ENCODE measurements at regions not wholly inside any gene's neighbourhood (a gene's known extent, or its start where the extent isn't known, plus 50 kb on each side); places are given as distances from the start of the nearest gene placed in this dataset.

- no peak for DNase-seq
Measured at GRCh38 chr6:40340957-40341356, 246.2 kb downstream of the LRFN2 start.

GRCh38 chr6:40340196-40340595 is 247.0 kb downstream of the LRFN2 start:
- no peak for DNase-seq

GRCh38 chr6:40338306-40338705 is 248.9 kb downstream of the LRFN2 start:
- DNase-seq, result no peak

GRCh38 chr6:40336940-40337760 is 250.0 kb downstream of the LRFN2 start:
- no peak for DNase-seq

GRCh38 chr6:40336296-40336695 is 250.9 kb downstream of the LRFN2 start:
- no peak for DNase-seq

GRCh38 chr6:40334496-40335270 is 252.5 kb downstream of the LRFN2 start:
- DNase-seq, result no peak

- no peak for DNase-seq
Measured at GRCh38 chr6:40331545-40331944, 255.6 kb downstream of the LRFN2 start.

- no peak for DNase-seq
Measured at GRCh38 chr6:40330301-40330721, 256.9 kb downstream of the LRFN2 start.

- no peak for DNase-seq
Measured at GRCh38 chr6:40328986-40329545, 258.1 kb downstream of the LRFN2 start.

- peak; percentile 44 for DNase-seq
Measured at GRCh38 chr6:40328386-40328985, 258.7 kb downstream of the LRFN2 start.

- DNase-seq, result no peak
Measured at GRCh38 chr6:40326714-40327421, 260.3 kb downstream of the LRFN2 start.

GRCh38 chr6:40325791-40326190 is 261.4 kb downstream of the LRFN2 start:
- no peak for DNase-seq

- no peak for DNase-seq
Measured at GRCh38 chr6:40325041-40325440, 262.1 kb downstream of the LRFN2 start.

GRCh38 chr6:40323881-40324634 is 263.1 kb downstream of the LRFN2 start:
- no peak for DNase-seq

GRCh38 chr6:40322336-40322735 is 264.8 kb downstream of the LRFN2 start:
- no peak for DNase-seq

GRCh38 chr6:40321616-40322015 is 265.5 kb downstream of the LRFN2 start:
- no peak for DNase-seq

GRCh38 chr6:40320947-40321346 is 266.2 kb downstream of the LRFN2 start:
- DNase-seq, result no peak

GRCh38 chr6:40320441-40320840 is 266.7 kb downstream of the LRFN2 start:
- no peak for DNase-seq

- DNase-seq, result no peak
Measured at GRCh38 chr6:40319124-40319523, 268.0 kb downstream of the LRFN2 start.

GRCh38 chr6:40315060-40315459 is 272.1 kb downstream of the LRFN2 start:
- no peak for DNase-seq

- DNase-seq, result no peak
Measured at GRCh38 chr6:40313582-40313981, 273.6 kb downstream of the LRFN2 start.

All from stimulated activated CD8-positive, alpha-beta memory T cell treated with anti-CD3 and anti-CD28 coated beads, Interleukin-4, amount 100 ng/mL, for 48 hours (primary cell).